ENCODE measurements at regions not wholly inside any gene's neighbourhood (a gene's known extent, or its start where the extent isn't known, plus 50 kb on each side); places are given as distances from the start of the nearest gene placed in this dataset.

- TF ChIP-seq EZH2 (IDR thresholded peaks at IDR 0.05; ENCODE audit: insufficient read depth, poor library complexity, severe bottlenecking) (no peak), EZH2phosphoT487 (IDR thresholded peaks at IDR 0.05; ENCODE audit: insufficient read depth, low read depth) (no peak)
These were observed 1570.6 kb upstream of the GOT2 start for GRCh38 chr16:60304720-60305119.
